OCI-LY1 (cell line): ENCODE measurements at regions not wholly inside any gene's neighbourhood (a gene's known extent, or its start where the extent isn't known, plus 50 kb on each side); places are given as distances from the start of the nearest gene placed in this dataset.

Source experiments
- H2AFZ ChIP-seq: fragments of 200-600 bp; sonication (generic), shearing (Covaris generic); 2 replicates; pipeline ENCODE4 v1.6.0; 2014; ENCODE audit warnings: antibody characterized with exemption, mild to moderate bottlenecking, low read length
- H3F3A ChIP-seq: fragments of 200-600 bp; sonication (generic), shearing (Covaris generic); 2 replicates; pipeline ENCODE4 v1.6.0; 2014; ENCODE audit warnings: mild to moderate bottlenecking, antibody characterized with exemption, low read length, moderate library complexity; ENCODE audit not compliant: insufficient read depth
- H3K27ac ChIP-seq: fragments of 200-600 bp; sonication (generic); 2 replicates; pipeline ENCODE4 v1.5.1; 2014; ENCODE audit warnings: low read length, mixed run types, mild to moderate bottlenecking, low read depth; ENCODE audit not compliant: poor library complexity, severe bottlenecking
- H3K27me3 ChIP-seq: fragments of 200-600 bp; sonication (generic); 2 replicates; pipeline ENCODE4 v1.6.0; 2014; ENCODE audit warnings: antibody characterized with exemption, mild to moderate bottlenecking, low read length, moderate library complexity; ENCODE audit not compliant: insufficient read depth
- H3K36me3 ChIP-seq: fragments of 200-600 bp; sonication (generic); 2 replicates; pipeline ENCODE4 v1.6.1; 2014; ENCODE audit warnings: mild to moderate bottlenecking, antibody characterized with exemption, low read length, moderate library complexity, mixed read lengths; ENCODE audit not compliant: insufficient read depth
- H3K4me1 ChIP-seq: fragments of 200-600 bp; sonication (generic); 2 replicates; pipeline ENCODE4 v1.5.1; 2014; ENCODE audit warnings: mild to moderate bottlenecking, low read length, moderate library complexity; ENCODE audit not compliant: insufficient read depth, severe bottlenecking
- H3K4me2 ChIP-seq: fragments of 200-600 bp; sonication (generic), shearing (Covaris generic); 2 replicates; pipeline ENCODE4 v1.6.1; 2014; ENCODE audit warnings: low read length
- H3K4me3 ChIP-seq: fragments of 200-600 bp; sonication (generic); 2 replicates; pipeline ENCODE4 v1.5.1; 2014; ENCODE audit warnings: low read length, low read depth, mild to moderate bottlenecking, mixed read lengths; ENCODE audit not compliant: poor library complexity, severe bottlenecking
- H3K79me2 ChIP-seq: fragments of 200-600 bp; shearing (Covaris generic); 2 replicates; pipeline ENCODE4 v1.6.1; 2016; ENCODE audit warnings: mixed run types, low read length, mixed read lengths; ENCODE audit not compliant: insufficient read depth
- H3K9ac ChIP-seq: fragments of 200-600 bp; sonication (generic), shearing (Covaris generic); 2 replicates; pipeline ENCODE4 v1.6.1; 2014; ENCODE audit warnings: mild to moderate bottlenecking, low read length, mixed read lengths
- H3K9me2 ChIP-seq: fragments of 200-600 bp; sonication (generic), shearing (Covaris generic); 2 replicates; pipeline ENCODE4 v1.6.1; 2014; ENCODE audit warnings: low read depth, mild to moderate bottlenecking, low read length, mixed read lengths
- H3K9me3 ChIP-seq: fragments of 200-600 bp; shearing (Covaris generic); 2 replicates; pipeline ENCODE4 v1.6.1; 2014; ENCODE audit warnings: low read length, mixed read lengths
- H4K20me1 ChIP-seq: fragments of 200-600 bp; sonication (generic), shearing (Covaris generic); 2 replicates; pipeline ENCODE4 v1.6.0; 2016; ENCODE audit warnings: mild to moderate bottlenecking, low read length; ENCODE audit not compliant: insufficient read depth
- EZH2 ChIP-seq: fragments of 200-600 bp; sonication (generic), shearing (Covaris generic); IDR thresholded peaks from 2 replicates; pipeline ENCODE4 v1.8.0; 2017; ENCODE audit warnings: borderline replicate concordance, mixed run types, mild to moderate bottlenecking, antibody characterized with exemption, low read length, moderate library complexity, mixed read lengths
- TF ChIP-seq, protein P1 (sequence below): fragments of 200-600 bp; sonication (generic), shearing (Covaris generic); IDR thresholded peaks from 2 replicates; pipeline ENCODE4 v1.5.1; 2017; ENCODE audit warnings: mild to moderate bottlenecking, antibody characterized with exemption, low read length, moderate library complexity, mixed read lengths

DNA sequence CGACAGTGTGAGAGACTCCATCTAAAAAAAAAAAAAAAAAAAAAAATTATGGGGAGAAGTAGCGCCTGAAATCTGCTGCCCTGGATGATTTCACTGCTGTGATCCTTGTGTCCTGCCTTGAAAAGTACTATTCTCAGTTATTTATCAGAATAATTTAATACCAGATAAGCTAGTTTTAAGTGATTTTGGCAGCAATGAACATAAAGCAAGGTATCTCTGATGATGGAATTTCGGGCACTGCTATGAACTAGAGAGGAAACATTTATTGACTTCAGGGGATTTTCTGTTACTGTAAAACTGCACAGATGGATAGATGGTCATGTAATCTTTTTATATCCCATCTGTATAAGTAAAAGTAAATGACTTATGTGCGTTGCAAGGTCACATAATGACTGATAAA lies 619.1 kb upstream of the ANKRD30A start:
- H3K27me3 ChIP-seq, result no peaks in the 10 kb centered on the region

DNA sequence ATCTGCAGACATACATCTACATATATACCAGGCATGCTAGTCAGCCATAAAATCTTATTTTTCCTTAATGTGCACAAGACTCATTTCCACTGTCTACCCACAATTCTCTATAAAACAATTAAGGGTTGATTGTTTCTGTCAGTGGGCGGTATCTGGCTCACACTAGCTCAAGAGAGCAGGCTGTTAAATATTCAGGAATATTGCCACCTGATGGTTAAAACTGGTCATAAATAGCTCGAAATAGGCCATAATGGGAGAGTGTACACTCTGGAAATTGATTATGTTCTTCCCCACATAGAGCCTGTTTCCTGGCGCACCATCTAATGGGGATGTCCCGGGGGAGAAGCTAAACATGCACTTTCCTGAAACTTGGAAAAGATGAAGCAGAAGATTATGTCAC lies 620.6 kb upstream of the ANKRD30A start:
- Histone ChIP-seq H4K20me1 (no peaks in the 10 kb centered on the region), H3K9me3 (no peaks in the 10 kb centered on the region), H3K27me3 (no peaks in the 10 kb centered on the region), H3K9me2 (no peaks in the 10 kb centered on the region), H3K27ac (no peak overlapping the region), H3K36me3 (no peaks in the 10 kb centered on the region), H3K79me2 (no peaks in the 10 kb centered on the region), H3K4me2 (no peak overlapping the region), H3F3A (no peaks in the 10 kb centered on the region), H3K4me3 (no peak overlapping the region), H3K9ac (no peak overlapping the region), H3K4me1 (no peaks in the 10 kb centered on the region), H2AFZ (no peak overlapping the region)
- TF ChIP-seq EZH2, result no peak
- TF ChIP-seq, protein P1, sequence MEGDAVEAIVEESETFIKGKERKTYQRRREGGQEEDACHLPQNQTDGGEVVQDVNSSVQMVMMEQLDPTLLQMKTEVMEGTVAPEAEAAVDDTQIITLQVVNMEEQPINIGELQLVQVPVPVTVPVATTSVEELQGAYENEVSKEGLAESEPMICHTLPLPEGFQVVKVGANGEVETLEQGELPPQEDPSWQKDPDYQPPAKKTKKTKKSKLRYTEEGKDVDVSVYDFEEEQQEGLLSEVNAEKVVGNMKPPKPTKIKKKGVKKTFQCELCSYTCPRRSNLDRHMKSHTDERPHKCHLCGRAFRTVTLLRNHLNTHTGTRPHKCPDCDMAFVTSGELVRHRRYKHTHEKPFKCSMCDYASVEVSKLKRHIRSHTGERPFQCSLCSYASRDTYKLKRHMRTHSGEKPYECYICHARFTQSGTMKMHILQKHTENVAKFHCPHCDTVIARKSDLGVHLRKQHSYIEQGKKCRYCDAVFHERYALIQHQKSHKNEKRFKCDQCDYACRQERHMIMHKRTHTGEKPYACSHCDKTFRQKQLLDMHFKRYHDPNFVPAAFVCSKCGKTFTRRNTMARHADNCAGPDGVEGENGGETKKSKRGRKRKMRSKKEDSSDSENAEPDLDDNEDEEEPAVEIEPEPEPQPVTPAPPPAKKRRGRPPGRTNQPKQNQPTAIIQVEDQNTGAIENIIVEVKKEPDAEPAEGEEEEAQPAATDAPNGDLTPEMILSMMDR, result no peak

More for the DNA sequence above, 619.1 kb upstream of the ANKRD30A start:
- no peak overlapping the region for H3K9ac ChIP-seq
- H3K4me3 ChIP-seq, result no peak overlapping the region
- H3K9me3 ChIP-seq, result no peaks in the 10 kb centered on the region
- H4K20me1 ChIP-seq, result no peaks in the 10 kb centered on the region
- no peak overlapping the region for H2AFZ ChIP-seq
- TF ChIP-seq, protein P1, result no peak
- no peak for TF ChIP-seq EZH2
- no peaks in the 10 kb centered on the region for H3K9me2 ChIP-seq
- H3K4me1 ChIP-seq, result no peaks in the 10 kb centered on the region
- no peaks in the 10 kb centered on the region for H3K36me3 ChIP-seq
- no peaks in the 10 kb centered on the region for H3F3A ChIP-seq
- no peak overlapping the region for H3K27ac ChIP-seq
- no peak overlapping the region for H3K4me2 ChIP-seq
- H3K79me2 ChIP-seq, result no peaks in the 10 kb centered on the region

DNA sequence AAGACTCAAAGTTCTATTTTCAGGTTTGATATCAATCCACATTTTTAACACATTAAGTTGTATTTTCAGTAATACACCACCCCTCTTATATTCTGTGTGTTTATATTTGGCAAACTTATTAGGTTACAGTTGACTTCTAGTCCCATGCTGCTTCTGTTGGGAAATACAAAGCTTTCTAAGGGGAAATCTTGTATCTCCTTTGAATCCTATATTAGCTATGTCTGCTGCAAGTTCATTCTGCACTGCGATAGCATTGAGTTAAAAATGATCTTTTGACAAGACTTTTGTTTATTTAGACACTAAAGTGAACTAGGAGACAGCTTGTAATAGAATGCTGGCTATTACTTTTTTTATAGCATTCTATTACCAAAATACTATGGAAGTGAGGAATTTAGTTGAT lies 625.1 kb upstream of the ANKRD30A start:
- no peaks in the 10 kb centered on the region for H3K9me3 ChIP-seq
- H3F3A ChIP-seq, result no peaks in the 10 kb centered on the region
- no peaks in the 10 kb centered on the region for H4K20me1 ChIP-seq
- no peak overlapping the region for H3K4me3 ChIP-seq
- H3K36me3 ChIP-seq, result no peaks in the 10 kb centered on the region
- H3K9ac ChIP-seq, result no peak overlapping the region
- H3K4me1 ChIP-seq, result no peaks in the 10 kb centered on the region
- H3K27ac ChIP-seq, result no peak overlapping the region
- no peaks in the 10 kb centered on the region for H3K79me2 ChIP-seq
- no peak for TF ChIP-seq EZH2
- TF ChIP-seq, protein P1, result no peak
- no peak overlapping the region for H2AFZ ChIP-seq
- H3K4me2 ChIP-seq, result no peak overlapping the region
- H3K9me2 ChIP-seq, result no peaks in the 10 kb centered on the region
- H3K27me3 ChIP-seq, result no peaks in the 10 kb centered on the region
